Stomach (tissue), 8 donors: ENCODE measurements at regions not wholly inside any gene's neighbourhood (a gene's known extent, or its start where the extent isn't known, plus 50 kb on each side); places are given as distances from the start of the nearest gene placed in this dataset.

Source experiments
- DNase-seq, 2 donors: peaks; one replicate each; pipeline versions ENCODE4 v3.0.0 to v3.0.0-alpha.2; 2013 to 2019
- H3K27ac ChIP-seq, 5 donors: fragments of 200-600 bp in 4 of 5; sonication (generic) in 4 of 5; one replicate each; pipeline ENCODE4 v1.5.1; 2013 to 2019; ENCODE audit warnings: mild to moderate bottlenecking in 1 of 5, moderate library complexity in 1 of 5
- H3K27me3 ChIP-seq, 3 donors: fragments of 200-600 bp; sonication (generic); one replicate each; pipeline ENCODE4 v1.5.1; 2017 to 2019; ENCODE audit warnings: mixed run types in 1 of 3
- H3K36me3 ChIP-seq, 4 donors: fragments of 200-600 bp; sonication (generic); 1 replicate in 3 of 4; 2 replicates in 1 of 4; pipeline ENCODE4 v1.5.1; 2016 to 2019
- H3K4me1 ChIP-seq, 4 donors: fragments of 200-600 bp; sonication (generic); one replicate each; pipeline ENCODE4 v1.5.1; 2016 to 2019
- H3K4me3 ChIP-seq, 4 donors: fragments of 200-600 bp; sonication (generic) in 3 of 4; one replicate each; pipeline ENCODE4 v1.5.1; 2016 to 2019; ENCODE audit warnings: mild to moderate bottlenecking in 1 of 4
- H3K9me3 ChIP-seq, 4 donors: fragments of 200-600 bp; sonication (generic); one replicate each; pipeline ENCODE4 v1.5.1; 2016 to 2019
- CTCF ChIP-seq, 7 experiments: fragments of 450-650 bp in 4 of 7; fragments of 200-600 bp in 3 of 7; sonication (generic) in 3 of 7; IDR thresholded peaks; one replicate each; pipeline ENCODE4 v1.5.1; 2016 to 2019; ENCODE audit warnings: antibody characterized with exemption in 7 of 7, control low read depth in 2 of 7, mild to moderate bottlenecking in 1 of 7
- EP300 ChIP-seq: sonication (generic); formaldehyde crosslinking; IDR thresholded peaks from one replicate; pipeline ENCODE4 v1.6.1; 2017; ENCODE audit warnings: antibody characterized with exemption
- POLR2A ChIP-seq, 4 donors: fragments of 450-650 bp; IDR thresholded peaks; one replicate each; pipeline ENCODE4 v1.6.1; 2016; ENCODE audit warnings: antibody characterized with exemption in 4 of 4, control low read depth in 2 of 4, mild to moderate bottlenecking in 1 of 4, moderate library complexity in 1 of 4
- POLR2AphosphoS5 ChIP-seq, 3 donors: sonication (generic); formaldehyde crosslinking; IDR thresholded peaks; one replicate each; pipeline ENCODE4 v1.6.1; 2016; ENCODE audit warnings: antibody characterized with exemption in 3 of 3
- WGBS, 5 donors: extraction: QIAGEN DNeasy Blood & Tissue Kit in 3 of 5; methylation state at CpG; one replicate each; pipeline versions ENCODE4 v1.1.5 to v1.1.7; 2013 to 2018; 5-methylcytosine and 5-hydroxymethylcytosine counted together
- intact Hi-C: fragments of 100-400 bp; cut with DNase I; formaldehyde crosslinking; loops from one replicate; pipeline ENCODE4 v1.15.1; 2023; ENCODE audit warnings: low total_unique reads
- donor health status: healthy with polysubstance abuse.
- donor health status: Bipolar disorder and iron deficiency.
- donor health status: healthy.

- no peak for DNase-seq
- intact Hi-C loops: no loop called here
- H3K27ac ChIP-seq: no peak overlapping the region
- no peaks in the 10 kb centered on the region for H3K36me3 ChIP-seq
- peaks cover 0 to 9% (median 0%) of the 10 kb centered on the region in 4 donors for H3K4me1 ChIP-seq
- H3K27me3 ChIP-seq: no peaks in the 10 kb centered on the region
- TF ChIP-seq EP300: no peak
- no peak for TF ChIP-seq POLR2AphosphoS5 (IDR thresholded peaks at IDR 0.05)
- TF ChIP-seq POLR2A (IDR thresholded peaks at IDR 0.05): no peak
- no peak for TF ChIP-seq CTCF (IDR thresholded peaks at IDR 0.05)
- 56 to 75% (median 62%) methylated on average over 3 of the region's 3 CpGs for WGBS, 5 donors
- H3K9me3 ChIP-seq: peaks cover 0 to 4% (median 0%) of the 10 kb centered on the region in 4 donors
- H3K4me3 ChIP-seq: no peak overlapping the region
These were observed 1333.7 kb upstream of the WWC1 start for GRCh38 chr5:166957782-166958181.

GRCh38 chr5:166959766-166960165 is 1331.7 kb upstream of the WWC1 start:
- no peaks in the 10 kb centered on the region for H3K27me3 ChIP-seq
- TF ChIP-seq EP300 (no peak), CTCF (IDR thresholded peaks at IDR 0.05) (no peak), POLR2A (IDR thresholded peaks at IDR 0.05) (no peak), POLR2AphosphoS5 (IDR thresholded peaks at IDR 0.05) (no peak)
- H3K4me3 ChIP-seq: no peak overlapping the region
- WGBS, 5 donors: 22 to 56% (median 31%) methylated on average over 1 of the region's 1 CpG
- peaks cover 0 to 8% (median 0%) of the 10 kb centered on the region in 4 donors for H3K4me1 ChIP-seq
- no peak overlapping the region for H3K27ac ChIP-seq
- no peak for DNase-seq
- H3K9me3 ChIP-seq: peaks cover 0 to 4% (median 0%) of the 10 kb centered on the region in 4 donors
- no peaks in the 10 kb centered on the region for H3K36me3 ChIP-seq
- intact Hi-C loops: no loop called here

GRCh38 chr5:166961028-166961427 is 1330.4 kb upstream of the WWC1 start:
- Histone ChIP-seq H3K27ac (no peak overlapping the region), H3K36me3 (no peaks in the 10 kb centered on the region), H3K4me3 (no peak overlapping the region), H3K9me3 (peaks cover 0 to 4% (median 0%) of the 10 kb centered on the region in 4 donors), H3K27me3 (no peaks in the 10 kb centered on the region), H3K4me1 (peaks cover 0 to 8% (median 0%) of the 10 kb centered on the region in 4 donors)
- WGBS, 5 donors: 63 to 79% (median 73%) methylated on average over 5 of the region's 5 CpGs
- peak in 2 of 7 experiments; percentile 7 to 12 for TF ChIP-seq CTCF (IDR thresholded peaks at IDR 0.05)
- TF ChIP-seq POLR2AphosphoS5 (IDR thresholded peaks at IDR 0.05): no peak
- intact Hi-C loops: no loop called here
- DNase-seq: no peak

GRCh38 chr5:166961913-166962312 is 1329.5 kb upstream of the WWC1 start:
- no peaks in the 10 kb centered on the region for H3K27me3 ChIP-seq
- no peak for DNase-seq
- H3K4me3 ChIP-seq: no peak overlapping the region
- peaks cover 0 to 4% (median 0%) of the 10 kb centered on the region in 4 donors for H3K9me3 ChIP-seq
- no peaks in the 10 kb centered on the region for H3K36me3 ChIP-seq
- WGBS, 5 donors: 57 to 63% (median 62%) methylated on average over 4 of the region's 4 CpGs
- TF ChIP-seq POLR2AphosphoS5 (IDR thresholded peaks at IDR 0.05) (no peak), CTCF (IDR thresholded peaks at IDR 0.05) (no peak), POLR2A (IDR thresholded peaks at IDR 0.05) (no peak), EP300 (no peak)
- H3K4me1 ChIP-seq: peaks cover 0 to 8% (median 0%) of the 10 kb centered on the region in 4 donors
- intact Hi-C loops: no loop called here
- no peak overlapping the region for H3K27ac ChIP-seq
